GM20431 (cell line): ENCODE measurements at regions not wholly inside any gene's neighbourhood (a gene's known extent, or its start where the extent isn't known, plus 50 kb on each side); places are given as distances from the start of the nearest gene placed in this dataset.

Experiments
- in situ Hi-C: fragments of 300-500 bp; cut with MseI, MboI; formaldehyde crosslinking; loops from one replicate; pipeline ENCODE4 v1.15.0; 2020; ENCODE audit warnings: low sequenced_read_pairs; ENCODE audit not compliant: unreplicated experiment

- in situ Hi-C loops, result no loop called here
Measured at GRCh38 chr2:172198908-172199307, 96.2 kb upstream of the DLX2 start.

- in situ Hi-C loops, result no loop called here
Measured at GRCh38 chr2:172200495-172201085, 97.9 kb upstream of the DLX2 start.

DNA sequence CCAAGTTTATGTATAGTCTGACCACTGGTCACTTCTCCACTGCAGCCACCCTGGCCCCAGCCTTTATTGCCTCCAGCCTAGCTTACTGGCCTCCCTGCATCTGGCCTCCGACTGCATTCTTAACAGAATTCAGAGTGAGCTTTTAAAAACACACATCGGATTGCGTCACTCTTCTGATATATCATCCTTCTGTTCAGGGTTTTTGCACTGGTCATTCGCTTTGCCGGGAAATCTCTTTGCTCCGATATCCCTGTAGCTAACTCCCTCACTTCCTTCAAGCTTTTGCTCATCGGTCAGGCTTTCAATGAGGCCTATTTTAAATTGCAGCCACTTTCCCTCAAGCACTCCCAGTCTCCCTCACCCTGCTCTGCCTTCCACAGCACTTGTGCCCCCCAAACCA is 101.6 kb upstream of the DLX2 start:
- in situ Hi-C loops, result no loop called here

- in situ Hi-C loops, result no loop called here
Measured at GRCh38 chr2:172204762-172205161, 102.1 kb upstream of the DLX2 start.

DNA sequence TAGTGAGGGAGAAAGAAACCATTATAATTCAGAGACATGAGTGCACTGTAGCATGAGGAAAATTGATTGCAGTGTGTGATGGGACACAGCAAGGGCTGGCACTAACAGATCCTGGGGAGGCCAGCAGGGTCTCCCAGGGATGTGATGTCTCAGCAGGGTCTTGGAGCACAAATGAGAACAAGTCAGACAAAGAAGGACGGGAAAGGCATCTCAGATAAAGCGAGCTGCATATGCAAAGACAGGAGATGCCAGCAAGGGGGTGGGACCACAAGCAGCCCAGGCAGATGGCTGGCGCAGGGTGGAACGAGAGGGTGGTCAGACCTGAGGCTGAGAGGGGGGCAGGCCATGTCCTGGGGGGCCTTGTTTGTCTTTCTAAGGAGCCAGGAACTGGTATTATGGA is 102.6 kb upstream of the DLX2 start:
- in situ Hi-C loops, result no loop called here

GRCh38 chr2:172207911-172208310 is 105.2 kb upstream of the DLX2 start:
- in situ Hi-C loops, result no loop called here

- in situ Hi-C loops, result no loop called here
Measured at GRCh38 chr2:172208791-172209325, 106.2 kb upstream of the DLX2 start.

GRCh38 chr2:172210599-172210998 is 107.9 kb upstream of the DLX2 start:
- in situ Hi-C loops, result no loop called here

DNA sequence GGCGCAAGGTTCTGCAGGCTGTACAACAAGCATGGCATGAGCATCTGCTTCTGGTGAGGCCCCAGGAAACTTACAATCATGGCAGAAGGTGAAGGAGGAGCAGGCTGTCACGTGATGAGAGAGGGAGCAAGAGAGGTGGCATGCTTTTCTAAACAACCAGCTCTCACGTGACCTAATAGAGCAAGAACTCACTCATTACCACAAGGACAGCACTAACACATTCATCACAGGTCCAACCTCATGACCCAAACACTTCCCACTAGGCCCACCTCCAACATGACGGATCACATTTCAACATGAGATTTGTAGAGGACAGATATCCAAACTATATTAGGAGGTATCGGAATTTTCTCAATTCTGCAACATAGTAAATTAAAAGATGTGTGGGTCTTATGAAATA is 108.8 kb upstream of the DLX2 start:
- in situ Hi-C loops, result no loop called here

- in situ Hi-C loops, result no loop called here
Measured at GRCh38 chr2:172213116-172213860, 110.6 kb upstream of the DLX2 start.

GRCh38 chr2:172214252-172214651 is 111.6 kb upstream of the DLX2 start:
- in situ Hi-C loops, result no loop called here

DNA sequence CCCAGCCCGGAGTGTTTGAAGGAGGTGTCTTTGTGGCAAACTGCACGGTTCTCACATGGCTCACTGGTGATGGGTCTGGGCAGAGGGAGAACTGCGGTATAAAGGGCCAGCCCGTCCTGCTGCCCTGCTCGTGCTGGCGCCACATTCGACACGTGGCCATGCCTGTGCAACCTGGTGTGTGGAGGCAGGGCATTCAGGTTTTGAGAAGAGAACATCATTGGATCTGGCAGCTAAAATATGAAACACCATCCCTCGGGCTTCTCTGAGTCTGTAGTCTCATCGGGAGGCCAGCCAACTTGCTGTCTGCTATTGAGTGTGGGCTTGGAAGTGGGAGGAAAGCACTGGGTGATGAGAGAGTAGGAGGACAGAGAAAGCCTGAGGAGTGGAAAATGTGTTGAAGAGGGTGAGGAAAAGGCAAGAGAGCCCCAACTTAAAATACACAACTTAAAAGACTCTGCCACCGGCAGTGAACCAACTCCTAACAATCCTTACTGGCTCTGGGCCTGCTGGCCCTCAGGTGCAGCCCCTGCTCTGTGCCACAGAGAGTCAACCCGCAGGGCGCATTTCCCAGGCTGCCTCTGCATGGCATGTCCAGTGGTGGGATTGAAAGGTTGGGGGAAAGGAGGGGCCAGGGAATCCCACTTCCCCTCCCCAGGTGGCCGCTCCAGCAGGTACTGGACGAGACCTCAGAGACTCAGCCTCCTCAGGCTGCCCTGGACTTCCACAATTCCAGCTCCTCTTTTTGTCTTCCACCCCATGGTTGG is 112.7 kb upstream of the DLX2 start:
- in situ Hi-C loops, result no loop called here

DNA sequence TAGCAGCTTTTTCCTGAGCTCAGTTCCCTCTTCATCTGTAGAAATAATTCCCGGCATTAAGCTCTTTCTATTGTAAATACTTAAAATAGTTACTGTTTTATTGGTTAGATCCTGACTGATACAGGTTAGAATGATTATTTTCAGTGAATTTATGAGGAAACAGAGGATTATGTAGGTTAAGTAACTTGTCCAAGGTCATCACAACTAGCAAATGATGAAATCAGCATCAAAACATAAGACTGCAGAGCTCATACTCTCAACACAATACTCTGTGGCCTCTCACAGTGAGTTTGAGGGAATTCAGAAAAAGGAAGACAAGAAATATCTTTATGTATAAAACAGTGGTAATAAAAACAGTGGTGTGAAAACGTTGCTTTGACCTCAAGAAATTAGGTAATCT is 113.2 kb upstream of the DLX2 start:
- in situ Hi-C loops, result no loop called here

GRCh38 chr2:172216477-172216876 is 113.8 kb upstream of the DLX2 start:
- in situ Hi-C loops, result no loop called here

DNA sequence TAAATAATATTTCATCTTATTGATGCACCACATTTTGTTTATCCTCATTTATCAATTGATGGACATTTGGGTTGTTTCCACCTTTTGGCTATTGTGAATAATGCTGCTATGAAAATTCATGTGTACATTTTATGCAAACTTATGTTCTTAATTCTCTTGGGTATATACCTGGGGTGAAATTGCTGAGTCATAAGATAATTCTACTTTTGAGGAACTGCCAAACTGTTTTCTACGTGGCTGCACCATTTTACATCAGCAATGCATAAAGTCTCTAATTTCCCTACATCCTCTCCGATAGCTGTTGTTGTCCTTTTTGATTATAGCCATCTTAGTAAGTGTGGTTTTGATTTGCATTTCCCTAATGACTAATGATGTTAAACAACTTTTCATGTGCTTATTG is 116.5 kb upstream of the DLX2 start:
- in situ Hi-C loops, result no loop called here

- in situ Hi-C loops, result no loop called here
Measured at GRCh38 chr2:172220121-172220520, 117.4 kb upstream of the DLX2 start.

- in situ Hi-C loops, result no loop called here
Measured at GRCh38 chr2:172223601-172224054, 120.9 kb upstream of the DLX2 start.

DNA sequence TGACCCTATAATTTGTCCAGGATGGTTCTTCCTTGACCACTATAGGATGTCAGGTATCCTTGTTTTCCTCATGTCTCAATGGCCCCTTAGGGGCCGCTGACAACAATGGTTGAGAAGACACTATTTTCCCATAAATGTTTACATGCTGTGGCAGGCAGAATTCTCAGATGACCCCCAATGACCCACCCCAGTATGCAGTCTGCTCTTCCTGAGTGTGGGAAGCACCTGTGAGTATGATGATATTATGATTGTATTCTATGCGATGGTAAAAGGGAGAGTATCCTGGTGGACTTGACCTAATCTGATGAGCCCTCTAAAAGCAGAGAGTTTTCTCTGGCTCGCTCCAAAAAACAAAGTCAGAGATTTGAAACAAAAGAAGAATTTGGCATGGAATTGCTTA is 123.1 kb upstream of the DLX2 start:
- in situ Hi-C loops, result no loop called here

DNA sequence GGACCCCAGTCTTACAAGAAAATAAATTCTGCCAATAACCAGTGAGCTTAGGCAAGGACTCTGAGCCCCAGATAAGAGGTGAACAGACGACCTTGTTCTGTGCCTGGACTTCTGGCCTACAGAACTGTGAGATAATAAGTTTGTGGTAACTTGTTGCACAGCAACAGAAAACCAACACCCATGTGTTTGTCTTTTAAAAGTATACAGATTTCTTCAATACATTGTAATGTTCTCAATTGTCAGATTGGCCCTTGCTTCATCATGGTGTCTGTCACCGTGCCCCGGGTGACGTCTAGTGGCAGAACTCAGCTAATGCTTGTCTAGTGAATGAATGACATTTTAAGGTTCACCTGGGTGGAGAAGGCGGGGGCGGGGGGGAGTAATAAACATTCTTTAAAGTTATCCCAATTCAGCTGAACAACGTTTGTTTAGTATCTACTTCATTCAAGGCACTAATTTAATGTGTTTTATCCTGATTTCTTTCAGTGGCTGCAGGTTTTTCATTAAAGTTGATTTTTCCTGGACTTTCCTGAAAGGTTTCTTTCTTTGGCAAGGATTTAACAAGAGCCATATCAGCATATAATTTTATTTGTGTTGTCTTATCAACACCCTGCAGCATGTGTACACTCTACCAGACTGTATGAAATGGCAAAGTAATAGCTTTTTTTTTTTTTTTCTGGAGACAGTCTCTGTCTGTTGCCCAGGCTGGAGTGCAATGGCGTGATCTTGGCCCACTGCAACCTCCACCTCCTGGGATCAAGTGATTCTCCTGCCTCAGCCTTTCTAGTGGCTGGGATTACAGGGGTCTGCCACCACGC is 123.8 kb upstream of the DLX2 start:
- in situ Hi-C loops, result no loop called here

- in situ Hi-C loops, result no loop called here
Measured at GRCh38 chr2:172227719-172228118, 125.0 kb upstream of the DLX2 start.
